ENCODE measurements at regions not wholly inside any gene's neighbourhood (a gene's known extent, or its start where the extent isn't known, plus 50 kb on each side); places are given as distances from the start of the nearest gene placed in this dataset.

GRCh38 chr10:28743576-28743975 is 66.3 kb downstream of the BAMBI start (continued):
- TF ChIP-seq REST (IDR thresholded peaks at IDR 0.05; ENCODE audit: unreplicated experiment) = no peak
- TF ChIP-seq ZNF114 (CRISPR knock-in tag; IDR thresholded peaks at IDR 0.05) = no peak
- TF ChIP-seq, protein P1, sequence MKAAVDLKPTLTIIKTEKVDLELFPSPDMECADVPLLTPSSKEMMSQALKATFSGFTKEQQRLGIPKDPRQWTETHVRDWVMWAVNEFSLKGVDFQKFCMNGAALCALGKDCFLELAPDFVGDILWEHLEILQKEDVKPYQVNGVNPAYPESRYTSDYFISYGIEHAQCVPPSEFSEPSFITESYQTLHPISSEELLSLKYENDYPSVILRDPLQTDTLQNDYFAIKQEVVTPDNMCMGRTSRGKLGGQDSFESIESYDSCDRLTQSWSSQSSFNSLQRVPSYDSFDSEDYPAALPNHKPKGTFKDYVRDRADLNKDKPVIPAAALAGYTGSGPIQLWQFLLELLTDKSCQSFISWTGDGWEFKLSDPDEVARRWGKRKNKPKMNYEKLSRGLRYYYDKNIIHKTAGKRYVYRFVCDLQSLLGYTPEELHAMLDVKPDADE (IDR thresholded peaks at IDR 0.05) = no peak
- no peak for TF ChIP-seq ZNF331 (CRISPR knock-in tag; IDR thresholded peaks at IDR 0.05; ENCODE audit: low read depth)
- TF ChIP-seq EZH2phosphoT487 (IDR thresholded peaks at IDR 0.05; ENCODE audit: unreplicated experiment) = no peak
- TF ChIP-seq JUNB (IDR thresholded peaks at IDR 0.05; ENCODE audit: unreplicated experiment) = no peak

DNA sequence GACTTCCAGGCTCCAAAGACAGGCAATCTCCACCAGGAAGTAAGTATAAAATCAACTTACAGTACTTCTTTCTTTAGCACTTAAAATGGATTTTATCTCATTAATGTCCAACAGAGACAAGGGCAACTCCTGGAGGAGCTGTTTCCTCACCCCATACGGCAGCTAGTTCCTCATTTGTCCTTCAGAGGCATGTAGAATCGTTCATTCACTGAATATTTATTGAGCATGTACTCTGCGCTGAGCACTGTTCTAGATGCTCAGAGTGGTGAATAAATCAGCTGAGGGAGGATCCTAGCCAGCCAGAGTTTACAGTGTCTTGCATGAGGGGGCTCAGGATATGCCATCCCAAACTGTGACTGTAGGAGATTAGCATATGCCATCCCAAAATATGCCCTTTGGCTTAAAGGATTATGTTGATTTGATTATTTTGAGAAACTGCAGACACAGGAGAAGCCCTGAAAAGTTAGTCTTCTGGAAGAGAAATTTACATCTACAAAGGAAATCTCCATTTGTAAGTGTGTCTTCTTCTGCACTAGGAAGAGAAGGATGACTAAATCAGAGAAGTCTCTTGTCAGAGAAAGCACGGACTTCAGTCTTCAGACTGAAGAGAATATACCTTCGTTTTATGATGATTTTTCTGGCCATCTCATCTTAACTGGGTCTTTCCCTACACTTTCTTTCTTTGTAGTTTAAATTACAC is 66.9 kb downstream of the BAMBI start:
- Mint-ChIP-seq H3K9me3 (peaks cover 12% of the 10 kb centered on the region; the same call in 2 of the 3 replicates), H3K36me3 (ENCODE audit: low read depth) (peaks cover 14% of the 10 kb centered on the region; the same call in 2 of the 3 replicates), H3K27ac (no peak overlapping the region), H3K4me3 (no peak overlapping the region), H3K27me3 (ENCODE audit: insufficient read depth, low read depth, poor library complexity) (no peaks in the 10 kb centered on the region), H3K4me1 (peaks cover 19% of the 10 kb centered on the region)
- H2AFZ ChIP-seq = peak overlapping the region; percentile 29; the same call in 1 of the 2 replicates
- ATAC-seq (no peak), DNase-seq (ENCODE audit: low spot score) (no peak)
- H3K4me1 ChIP-seq (ENCODE audit: insufficient read depth) = peaks cover 10% of the 10 kb centered on the region; the same call in 1 of the 2 replicates
- no peaks in the 10 kb centered on the region for H3F3A ChIP-seq (replicated peaks; ENCODE audit: low read depth)
- no peak overlapping the region for H3K27ac ChIP-seq (ENCODE audit: low read depth)
- no peak overlapping the region for H3K4me2 ChIP-seq
- no peaks in the 10 kb centered on the region for H3K79me2 ChIP-seq (replicated peaks; ENCODE audit: insufficient read depth)
- no peak overlapping the region for H3K4me3 ChIP-seq
- H3K36me3 ChIP-seq (ENCODE audit: insufficient read depth) = no peaks in the 10 kb centered on the region; the same call in 1 of the 2 replicates
- 0 out of 2 replicates have a peak, but pooled peaks cover 2% of the 10 kb centered on the region for H3K9me2 ChIP-seq (ENCODE audit: insufficient read depth)
- H3K27me3 ChIP-seq (ENCODE audit: insufficient read depth) = no peaks in the 10 kb centered on the region
- H4K20me1 ChIP-seq (replicated peaks; ENCODE audit: insufficient read depth) = no peaks in the 10 kb centered on the region
- no peak for TF ChIP-seq POLR2AphosphoS5 (IDR thresholded peaks at IDR 0.05; ENCODE audit: low read depth)
- no peak for TF ChIP-seq ZNF114 (CRISPR knock-in tag; IDR thresholded peaks at IDR 0.05)
- TF ChIP-seq REST (IDR thresholded peaks at IDR 0.05; ENCODE audit: unreplicated experiment) = no peak
- TF ChIP-seq EZH2phosphoT487 (IDR thresholded peaks at IDR 0.05; ENCODE audit: unreplicated experiment) = no peak
- no peak for TF ChIP-seq ZNF462 (CRISPR knock-in tag; IDR thresholded peaks at IDR 0.05)

Measured in GM23338 (cell line).